Duodenal mucosa (tissue), 2 donors: ENCODE measurements at regions not wholly inside any gene's neighbourhood (a gene's known extent, or its start where the extent isn't known, plus 50 kb on each side); places are given as distances from the start of the nearest gene placed in this dataset.
A peak's percentile ranks its signal among the peaks of the same experiment; 100 is the strongest.
"Not testable (repeated sequence)": the region's sequence is repeated elsewhere in the genome, so short reads cannot be mapped to it uniquely, and the experiment has no call there.

Experiments
- H3K27ac ChIP-seq: one replicate; pipeline ENCODE4 v1.7.0; 2013; ENCODE audit warnings: low read depth, low read length
- H3K27me3 ChIP-seq, 2 donors: one replicate each; pipeline ENCODE4 v1.7.0; 2013; ENCODE audit warnings: low read length in 2 of 2, control low read depth in 1 of 2; ENCODE audit not compliant: insufficient read depth in 2 of 2, control insufficient read depth in 1 of 2
- H3K36me3 ChIP-seq, 2 donors: one replicate each; pipeline ENCODE4 v1.7.0; 2013; ENCODE audit warnings: low read length in 2 of 2, control low read depth in 1 of 2; ENCODE audit not compliant: insufficient read depth in 2 of 2, control insufficient read depth in 1 of 2
- H3K4me1 ChIP-seq, 2 donors: one replicate each; pipeline ENCODE4 v1.7.0; 2013; ENCODE audit warnings: low read length in 2 of 2, control low read depth in 1 of 2; ENCODE audit not compliant: insufficient read depth in 2 of 2, control insufficient read depth in 1 of 2
- H3K4me3 ChIP-seq, 2 donors: one replicate each; pipeline ENCODE4 v1.7.0; 2013; ENCODE audit warnings: low read length in 2 of 2, low read depth in 1 of 2
- H3K9ac ChIP-seq, 2 donors: one replicate each; pipeline ENCODE4 v1.7.0; 2013; ENCODE audit warnings: low read length in 2 of 2, low read depth in 1 of 2
- H3K9me3 ChIP-seq, 2 donors: one replicate each; pipeline ENCODE4 v1.7.0; 2013; ENCODE audit warnings: low read length in 2 of 2, control low read depth in 1 of 2; ENCODE audit not compliant: control insufficient read depth in 1 of 2

DNA sequence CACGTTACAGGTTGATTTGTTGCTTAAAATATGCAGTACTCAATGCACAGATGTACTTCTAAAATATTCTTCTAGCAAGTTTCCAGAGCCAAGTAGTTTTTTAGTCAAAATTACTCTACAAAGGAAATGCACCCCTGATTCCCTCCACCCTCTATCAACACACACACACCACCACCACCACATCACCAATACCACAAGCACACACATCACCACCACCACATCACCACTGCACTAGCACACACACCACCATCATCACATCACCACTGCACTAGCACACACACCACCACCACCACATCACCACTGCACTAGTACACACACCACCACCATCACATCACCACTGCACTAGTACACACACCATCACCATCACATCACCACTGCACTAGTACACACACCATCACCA, 105.2 kb upstream of the FRG1 start:
- Histone ChIP-seq H3K36me3 (no peaks in the 10 kb centered on the region), H3K27ac (no peak overlapping the region), H3K9me3 (peaks cover 0 to 3% of the 10 kb centered on the region in 2 donors), H3K4me1 (no peaks in the 10 kb centered on the region), H3K27me3 (peaks cover 0 to 3% of the 10 kb centered on the region in 2 donors), H3K9ac (no peak overlapping the region), H3K4me3 (peak overlapping the region in 1 of 2 donors; percentile 46)

DNA sequence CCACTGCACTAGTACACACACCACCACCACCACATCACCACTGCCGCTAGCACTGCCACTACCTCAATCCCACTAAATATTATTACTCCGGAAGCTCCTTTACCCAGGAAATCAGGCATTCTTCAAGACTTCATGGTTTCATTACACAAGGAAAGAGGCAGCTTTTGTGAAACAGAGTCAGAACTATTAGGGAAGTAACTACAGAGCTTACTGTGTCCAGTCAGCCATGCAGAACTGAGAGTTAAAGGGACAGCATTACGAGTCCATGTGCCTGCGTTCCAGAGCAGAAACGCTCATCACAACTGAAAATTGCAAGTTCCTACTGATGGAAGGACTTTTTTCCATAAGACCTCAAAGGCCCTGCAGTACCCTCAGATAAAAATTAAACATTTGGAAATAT, 103.2 kb upstream of the FRG1 start:
- Histone ChIP-seq H3K4me1 (no peaks in the 10 kb centered on the region), H3K4me3 (no peak overlapping the region), H3K27ac (no peak overlapping the region), H3K36me3 (no peaks in the 10 kb centered on the region), H3K27me3 (peaks cover 0 to 3% of the 10 kb centered on the region in 2 donors), H3K9ac (no peak overlapping the region), H3K9me3 (peaks cover 0 to 3% of the 10 kb centered on the region in 2 donors)

DNA sequence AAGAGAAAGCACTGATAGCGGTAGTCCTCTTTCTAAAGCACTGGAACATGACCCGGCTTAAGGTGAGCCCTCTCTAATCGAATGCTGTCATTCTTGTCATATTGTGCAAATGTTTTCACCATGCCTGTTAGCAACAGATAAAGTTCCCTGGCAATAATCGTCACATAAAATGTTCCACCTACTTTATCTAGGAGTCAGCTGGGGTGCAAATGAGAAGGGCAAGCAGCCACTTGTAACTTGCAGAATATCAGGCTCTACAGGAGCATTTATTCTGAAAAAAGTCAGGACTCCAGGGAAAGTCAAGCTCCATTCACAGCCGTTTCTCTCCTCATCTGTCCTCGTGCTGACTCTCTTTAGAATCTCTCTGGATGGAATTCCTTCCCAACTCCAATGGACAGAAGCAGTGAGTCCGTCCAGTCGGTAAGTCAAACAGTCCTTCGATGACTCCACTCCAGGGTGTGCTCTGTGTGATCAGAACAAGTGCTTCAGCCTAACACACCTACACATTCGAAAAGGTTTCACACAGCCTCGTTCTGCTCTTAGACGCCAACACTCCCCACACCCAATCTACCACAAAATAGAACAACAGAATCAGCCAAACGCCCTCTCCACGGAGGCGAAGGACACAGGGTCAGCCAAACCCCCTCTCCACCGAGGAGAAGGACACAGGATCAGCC, 101.7 kb upstream of the FRG1 start:
- Histone ChIP-seq H3K27ac (no peak overlapping the region), H3K9me3 (peaks cover 0 to 3% of the 10 kb centered on the region in 2 donors), H3K9ac (no peak overlapping the region), H3K4me1 (no peaks in the 10 kb centered on the region), H3K27me3 (peaks cover 0 to 3% of the 10 kb centered on the region in 2 donors), H3K36me3 (no peaks in the 10 kb centered on the region), H3K4me3 (no peak overlapping the region)

DNA sequence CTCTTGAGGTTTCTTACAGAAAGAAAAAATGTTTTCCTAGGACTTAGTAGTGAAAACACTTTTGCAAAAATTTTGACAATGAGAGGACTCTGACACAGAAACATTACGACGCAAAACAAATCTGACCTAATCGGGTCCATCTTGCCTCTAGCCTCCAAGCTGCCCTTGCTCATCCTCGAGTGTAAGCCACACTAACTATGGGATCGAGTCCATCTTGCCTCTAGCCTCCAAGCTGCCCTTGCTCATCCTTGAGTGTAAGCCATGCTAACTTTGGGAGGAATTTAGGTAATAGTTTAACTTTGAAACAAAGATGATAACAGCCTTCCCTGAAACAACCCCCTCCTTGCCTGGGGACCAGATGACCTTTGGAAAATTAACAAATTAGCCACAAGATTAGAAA, 100.3 kb upstream of the FRG1 start:
- Histone ChIP-seq H3K27ac (no peak overlapping the region), H3K9me3 (peaks cover 0 to 3% of the 10 kb centered on the region in 2 donors), H3K4me3 (no peak overlapping the region), H3K36me3 (no peaks in the 10 kb centered on the region), H3K9ac (no peak overlapping the region), H3K27me3 (peaks cover 0 to 3% of the 10 kb centered on the region in 2 donors), H3K4me1 (no peaks in the 10 kb centered on the region)

DNA sequence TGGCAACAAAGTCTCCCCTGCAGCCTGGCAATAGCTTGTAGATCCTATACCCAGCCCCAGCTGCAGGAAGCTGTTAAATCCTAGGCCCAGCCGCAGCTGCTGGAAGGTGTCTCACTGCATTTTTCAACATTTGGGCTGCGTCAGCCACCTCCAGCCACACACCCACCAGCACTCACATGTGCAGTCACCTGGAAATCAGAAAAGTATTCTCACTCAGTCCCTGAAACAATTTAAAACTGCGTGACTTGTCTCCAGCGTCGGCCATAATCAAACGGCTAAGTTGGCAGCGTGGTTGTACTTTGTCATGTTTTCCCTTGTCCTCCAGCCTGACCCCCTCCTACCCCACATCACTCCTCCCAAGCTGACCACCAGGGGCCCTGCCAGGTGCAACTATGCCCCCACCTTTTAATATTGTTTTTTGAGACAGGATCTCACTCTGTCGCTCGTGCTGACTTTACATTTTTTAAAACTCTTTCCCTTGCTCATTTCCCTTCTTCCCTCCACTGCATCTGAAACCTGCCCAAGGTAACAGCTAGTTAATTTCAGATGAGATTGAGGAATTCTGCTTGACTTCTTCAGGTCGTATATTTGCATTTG, 97.2 kb upstream of the FRG1 start:
- Histone ChIP-seq H3K4me1 (no peaks in the 10 kb centered on the region), H3K9me3 (no peaks in the 10 kb centered on the region), H3K27ac (no peak overlapping the region)

DNA sequence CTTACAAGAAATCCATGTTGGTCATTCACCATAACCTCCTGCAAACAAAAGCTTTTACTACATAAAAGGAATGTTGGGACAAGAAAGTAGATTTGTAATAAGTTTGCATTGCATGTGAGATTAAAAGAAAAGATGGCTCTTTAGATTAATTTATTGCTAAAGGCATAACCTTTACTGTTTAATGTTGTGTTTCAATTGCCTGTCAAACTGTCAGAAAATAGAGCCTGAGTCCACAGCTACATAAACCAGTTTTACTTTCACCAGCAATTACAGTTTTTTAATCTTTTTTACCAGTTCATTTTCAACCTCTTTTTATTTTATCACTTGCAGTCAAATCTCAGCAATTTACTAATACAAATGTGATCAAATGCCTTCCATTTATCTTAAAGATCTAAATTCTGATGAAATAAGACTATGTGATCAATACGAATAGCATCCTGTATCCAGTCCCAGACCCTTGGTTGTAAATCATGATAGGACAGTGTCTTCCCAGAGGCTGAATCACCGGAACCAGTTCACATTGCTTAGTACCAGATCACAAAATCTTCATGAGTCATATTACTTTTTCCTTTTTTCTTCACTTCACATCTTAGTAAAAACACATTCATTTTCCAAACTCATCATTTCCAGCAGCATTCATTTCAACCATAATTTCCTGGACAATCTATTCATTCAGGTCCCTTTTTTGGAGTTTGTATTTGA, 95.4 kb upstream of the FRG1 start:
- H3K4me3 ChIP-seq: no peak overlapping the region
- H3K9ac ChIP-seq: no peak overlapping the region

More for the DNA sequence above, 97.2 kb upstream of the FRG1 start:
- no peaks in the 10 kb centered on the region for H3K36me3 ChIP-seq
- H3K9ac ChIP-seq: no peak overlapping the region
- no peak overlapping the region for H3K4me3 ChIP-seq
- H3K27me3 ChIP-seq: no peaks in the 10 kb centered on the region

DNA sequence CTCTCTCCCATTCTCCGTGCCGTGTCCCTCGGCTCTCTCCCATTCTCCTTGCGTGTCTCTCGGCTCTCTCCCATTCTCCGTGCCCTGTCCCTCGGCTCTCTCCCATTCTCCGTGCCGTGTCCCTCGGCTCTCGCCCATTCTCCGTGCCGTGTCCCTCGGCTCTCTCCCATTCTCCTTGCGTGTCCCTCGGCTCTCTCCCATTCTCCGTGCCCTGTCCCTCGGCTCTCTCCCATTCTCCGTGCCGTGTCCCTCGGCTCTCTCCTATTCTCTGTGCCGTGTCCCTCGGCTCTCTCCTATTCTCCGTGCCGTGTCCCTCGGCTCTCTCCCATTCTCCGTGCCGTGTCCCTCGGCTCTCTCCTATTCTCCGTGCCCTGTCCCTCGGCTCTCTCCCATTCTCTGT, 94.6 kb upstream of the FRG1 start:
- H3K36me3 ChIP-seq, H3K4me3 ChIP-seq, H3K4me1 ChIP-seq, H3K9me3 ChIP-seq, H3K9ac ChIP-seq, H3K27ac ChIP-seq, H3K27me3 ChIP-seq: not testable (repeated sequence)

More for the DNA sequence above, 95.4 kb upstream of the FRG1 start:
- Histone ChIP-seq H3K27me3 (no peaks in the 10 kb centered on the region), H3K4me1 (no peaks in the 10 kb centered on the region), H3K9me3 (no peaks in the 10 kb centered on the region), H3K36me3 (no peaks in the 10 kb centered on the region), H3K27ac (no peak overlapping the region)

DNA sequence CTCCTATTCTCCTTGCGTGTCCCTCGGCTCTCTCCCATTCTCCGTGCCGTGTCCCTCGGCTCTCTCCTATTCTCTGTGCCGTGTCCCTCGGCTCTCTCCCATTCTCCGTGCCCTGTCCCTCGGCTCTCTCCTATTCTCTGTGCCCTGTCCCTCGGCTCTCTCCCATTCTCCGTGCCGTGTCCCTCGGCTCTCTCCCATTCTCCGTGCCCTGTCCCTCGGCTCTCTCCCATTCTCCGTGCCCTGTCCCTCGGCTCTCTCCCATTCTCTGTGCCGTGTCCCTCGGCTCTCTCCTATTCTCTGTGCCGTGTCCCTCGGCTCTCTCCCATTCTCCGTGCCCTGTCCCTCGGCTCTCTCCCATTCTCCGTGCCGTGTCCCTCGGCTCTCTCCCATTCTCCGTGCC, 94.1 kb upstream of the FRG1 start:
- H3K9ac ChIP-seq, H3K4me3 ChIP-seq, H3K27me3 ChIP-seq, H3K27ac ChIP-seq, H3K9me3 ChIP-seq, H3K4me1 ChIP-seq, H3K36me3 ChIP-seq: not testable (repeated sequence)

DNA sequence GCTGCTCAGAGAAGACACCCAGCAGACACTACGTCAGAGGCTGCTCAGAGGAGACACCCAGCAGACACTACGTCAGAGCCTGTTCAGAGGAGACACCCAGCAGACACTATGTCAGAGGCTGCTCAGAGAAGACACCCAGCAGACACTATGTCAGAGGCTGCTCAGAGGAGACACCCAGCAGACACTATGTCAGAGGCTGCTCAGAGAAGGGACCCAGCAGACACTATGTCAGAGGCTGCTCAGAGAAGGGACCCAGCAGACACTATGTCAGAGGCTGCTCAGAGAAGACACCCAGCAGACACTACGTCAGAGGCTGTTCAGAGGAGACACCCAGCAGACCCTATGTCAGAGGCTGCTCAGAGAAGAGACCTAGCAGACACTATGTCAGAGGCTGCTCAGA, 92.0 kb upstream of the FRG1 start:
- not testable (repeated sequence) for H3K27ac ChIP-seq, H3K36me3 ChIP-seq, H3K4me1 ChIP-seq, H3K9ac ChIP-seq, H3K9me3 ChIP-seq, H3K4me3 ChIP-seq, H3K27me3 ChIP-seq

DNA sequence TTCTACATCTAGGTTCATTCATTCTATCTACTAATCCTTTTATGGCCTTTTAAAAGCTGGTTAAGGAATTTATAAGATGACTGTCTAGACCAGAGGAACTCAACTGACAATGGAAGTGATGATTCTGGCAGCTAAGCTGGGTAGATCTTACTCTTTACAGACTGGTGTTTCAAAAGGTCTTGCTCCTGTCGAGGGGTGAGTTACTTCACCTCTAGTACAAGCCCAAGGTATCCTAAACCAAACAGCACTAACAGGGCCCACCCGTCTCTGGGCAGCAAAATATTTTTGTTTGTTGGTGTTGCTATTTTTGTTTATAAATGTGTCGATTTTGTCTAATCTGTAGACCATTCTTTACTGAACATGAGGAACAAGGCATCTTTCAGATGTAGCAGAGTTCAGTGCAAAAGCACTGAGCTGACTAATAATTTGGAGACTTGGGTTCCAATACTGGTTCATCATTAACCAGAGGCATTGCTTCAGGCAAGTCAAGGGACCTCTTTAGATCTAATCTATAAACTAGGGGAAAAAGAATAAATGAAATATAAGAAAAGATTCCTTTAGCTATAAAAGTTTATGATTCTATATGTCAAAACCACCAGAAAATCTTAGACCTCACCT, 90.3 kb upstream of the FRG1 start:
- no peak overlapping the region for H3K4me3 ChIP-seq
- H3K27me3 ChIP-seq: no peaks in the 10 kb centered on the region
- no peak overlapping the region for H3K27ac ChIP-seq
- no peaks in the 10 kb centered on the region for H3K9me3 ChIP-seq
- H3K9ac ChIP-seq: no peak overlapping the region
- H3K36me3 ChIP-seq: no peaks in the 10 kb centered on the region
- no peaks in the 10 kb centered on the region for H3K4me1 ChIP-seq
